ENCODE measurements at regions not wholly inside any gene's neighbourhood (a gene's known extent, or its start where the extent isn't known, plus 50 kb on each side); places are given as distances from the start of the nearest gene placed in this dataset.

GRCh38 chr7:15747301-15747700, 60.8 kb upstream of the MEOX2 start:
- H3K36me3 ChIP-seq, result no peaks in the 10 kb centered on the region
- H3K9me3 ChIP-seq, result no peaks in the 10 kb centered on the region
- H3K4me3 ChIP-seq, result no peak overlapping the region
- DNase-seq (peak in 1 of 5 donors; percentile 32), ATAC-seq (peak; percentile 87 to 92 (median 90))
- H3K27ac ChIP-seq, result peak overlapping the region in 10 of 12 donors; percentile 3 to 67 (median 36)
- 40 to 57% (median 48%) methylated on average over 2 of the region's 2 CpGs for WGBS, 4 donors
- intact Hi-C loops (cut with DNase I), result no loop called here
- TF ChIP-seq POLR2A (IDR thresholded peaks at IDR 0.05), result no peak
- TF ChIP-seq CTCF (IDR thresholded peaks at IDR 0.05), result no peak
- peaks cover 0 to 35% (median 16%) of the 10 kb centered on the region in 12 donors for H3K4me1 ChIP-seq
- no peaks in the 10 kb centered on the region for H3K27me3 ChIP-seq

DNA sequence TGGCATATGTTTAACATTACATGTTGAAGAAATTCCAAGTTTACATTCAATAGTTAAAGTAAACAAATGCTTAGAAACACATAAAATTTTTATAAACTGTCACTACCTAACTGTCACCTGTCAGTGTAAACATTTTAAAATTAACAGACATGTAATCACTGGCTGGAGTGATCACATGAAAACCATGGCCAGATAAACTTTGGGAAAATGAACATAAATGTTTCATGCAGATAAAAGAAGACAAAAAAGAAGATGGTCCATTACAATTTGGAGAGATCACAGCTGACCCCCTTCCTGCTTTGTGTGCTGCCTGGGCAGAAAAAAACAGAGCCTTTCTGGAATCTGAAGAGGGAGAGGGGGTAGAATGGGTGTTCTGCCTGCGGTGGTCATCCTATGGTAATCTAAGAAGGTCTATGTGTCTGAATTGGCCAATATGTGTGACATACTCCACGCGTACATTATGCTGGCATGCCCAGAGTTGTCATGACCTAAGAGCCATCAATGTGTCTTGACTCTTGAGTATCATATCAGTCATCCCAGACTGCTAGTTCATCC, 57.5 kb upstream of the MEOX2 start:
- WGBS, 4 donors, result 65 to 96% (median 71%) methylated on average over 2 to 3 of the region's 3 CpGs
- no peak for TF ChIP-seq POLR2A (IDR thresholded peaks at IDR 0.05)
- TF ChIP-seq CTCF (IDR thresholded peaks at IDR 0.05), result no peak
- intact Hi-C loops (cut with DNase I), result no loop called here

DNA sequence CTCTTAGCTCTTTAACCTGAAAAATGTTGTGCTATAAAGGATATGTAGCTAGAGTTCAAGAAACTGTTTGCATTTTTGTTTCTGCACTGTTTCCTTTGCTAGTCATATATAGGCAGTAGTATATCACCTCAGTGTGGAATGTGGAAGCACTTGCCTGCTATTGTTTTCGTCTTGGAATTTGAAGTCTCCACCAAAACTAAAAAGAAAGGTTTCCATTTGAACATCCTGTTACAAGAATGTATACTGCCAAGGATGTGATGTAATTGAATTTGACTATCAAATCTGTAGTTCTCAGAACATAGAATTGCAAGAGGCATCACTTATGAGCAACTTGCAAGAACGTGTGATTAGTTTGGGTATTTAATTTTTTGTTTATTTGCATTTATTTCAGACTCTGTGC, 51.1 kb upstream of the MEOX2 start:
- Histone ChIP-seq H3K27ac (peak overlapping the region in 3 of 12 donors; percentile 13 to 36 (median 16)), H3K4me1 (no peaks in the 10 kb centered on the region), H3K27me3 (no peaks in the 10 kb centered on the region), H3K36me3 (no peaks in the 10 kb centered on the region), H3K9me3 (no peaks in the 10 kb centered on the region), H3K4me3 (no peak overlapping the region)
- intact Hi-C loops (cut with DNase I), result loop anchor here in 1 of 10 donors (10.0 kb wide), 1 partner anchor 327 kb away; no protein-coding TSS in a partner anchor
- ATAC-seq (no peak), DNase-seq (no peak)
- no peak for TF ChIP-seq CTCF (IDR thresholded peaks at IDR 0.05)
- no peak for TF ChIP-seq POLR2A (IDR thresholded peaks at IDR 0.05)
- 53 to 63% (median 58%) methylated on average over 2 of the region's 2 CpGs for WGBS, 4 donors

More for the DNA sequence above, 57.5 kb upstream of the MEOX2 start:
- Histone ChIP-seq H3K27me3 (no peaks in the 10 kb centered on the region), H3K36me3 (no peaks in the 10 kb centered on the region), H3K27ac (no peak overlapping the region), H3K4me1 (peaks cover 0 to 18% (median 7%) of the 10 kb centered on the region in 12 donors), H3K4me3 (no peak overlapping the region), H3K9me3 (no peaks in the 10 kb centered on the region)
- DNase-seq, result no peak
- ATAC-seq, result no peak
